Putamen (tissue), 1 donor: ENCODE measurements at regions not wholly inside any gene's neighbourhood (a gene's known extent, or its start where the extent isn't known, plus 50 kb on each side); places are given as distances from the start of the nearest gene placed in this dataset.
A peak's percentile ranks its signal among the peaks of the same experiment; 100 is the strongest.
"Not testable (repeated sequence)": the region's sequence is repeated elsewhere in the genome, so short reads cannot be mapped to it uniquely, and the experiment has no call there.

ENCODE experiments used
- DNase-seq: peaks from one replicate; pipeline ENCODE4 v3.0.0-alpha.2; 2016; ENCODE audit warnings: low spot score

DNA sequence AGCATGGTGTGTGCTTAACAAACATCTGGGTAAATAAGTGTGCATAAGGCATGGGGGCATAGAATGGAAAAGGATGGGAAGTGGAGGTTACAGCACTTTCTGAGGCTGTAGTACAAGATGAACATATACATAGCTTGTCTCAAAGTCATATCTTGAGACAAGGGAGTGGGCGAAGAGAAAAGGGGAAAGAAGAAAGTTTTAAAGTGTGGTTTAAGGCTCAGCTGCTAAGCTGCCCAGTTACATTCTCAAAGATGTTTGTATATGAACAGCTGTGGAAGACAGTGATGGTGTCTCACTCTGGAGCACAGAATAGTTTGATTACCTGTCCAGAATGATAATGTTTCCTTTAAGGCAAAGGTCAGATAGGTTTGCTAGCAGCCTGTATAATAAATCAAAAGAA lies 61.9 kb upstream of the LANCL2 start:
- no peak for DNase-seq

DNA sequence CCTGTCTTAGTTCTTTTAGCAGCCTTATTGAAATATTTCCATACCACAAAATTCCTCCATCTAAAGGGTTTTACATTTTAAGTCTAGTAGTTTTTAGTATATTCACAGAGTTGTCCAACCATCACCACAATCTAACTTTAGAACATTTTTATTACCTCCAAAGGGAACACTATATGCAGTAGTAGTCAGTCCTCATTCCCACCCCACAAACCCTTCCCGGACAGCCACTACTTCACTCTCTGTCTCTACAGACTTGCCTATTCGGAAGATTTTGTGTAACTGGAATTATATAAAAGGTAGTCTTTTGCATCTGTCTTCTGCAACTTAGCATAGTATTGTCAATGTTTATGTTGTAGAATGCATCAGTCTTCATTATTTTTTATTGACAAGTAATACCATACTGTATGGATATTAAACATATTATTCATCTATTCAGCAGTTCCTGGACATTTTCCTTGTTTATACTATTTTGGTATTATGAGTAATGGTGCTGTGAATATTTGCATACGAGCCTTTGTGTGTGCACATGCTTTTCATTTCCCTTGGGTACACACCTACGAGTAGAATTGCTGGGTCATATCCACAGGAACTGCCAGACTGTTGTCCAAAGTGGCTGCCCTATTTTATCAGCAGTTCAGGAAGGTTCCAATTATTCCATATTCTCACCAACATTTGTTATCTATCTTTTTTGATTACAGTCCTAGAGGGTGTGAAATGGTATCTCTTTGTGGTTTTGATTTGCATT lies 60.9 kb upstream of the LANCL2 start:
- no peak for DNase-seq

DNA sequence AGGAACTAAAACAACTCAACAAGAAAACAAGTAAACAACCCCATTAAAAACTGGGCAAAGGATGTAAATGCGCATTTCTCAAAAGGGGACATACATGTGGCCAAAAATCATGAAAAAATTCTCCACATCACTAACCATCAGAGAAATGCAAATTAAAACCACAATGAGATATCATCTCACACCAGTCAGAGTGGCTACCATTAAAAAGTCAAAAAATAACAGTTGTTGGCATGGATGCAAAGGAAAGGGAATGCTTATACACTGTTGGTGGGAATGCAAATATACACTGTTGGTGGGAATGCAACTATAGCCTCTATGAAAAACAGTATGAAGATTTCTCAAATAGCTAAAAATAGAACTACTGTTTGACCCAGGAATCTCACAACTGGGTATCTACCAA lies 60.0 kb upstream of the LANCL2 start:
- DNase-seq = no peak

DNA sequence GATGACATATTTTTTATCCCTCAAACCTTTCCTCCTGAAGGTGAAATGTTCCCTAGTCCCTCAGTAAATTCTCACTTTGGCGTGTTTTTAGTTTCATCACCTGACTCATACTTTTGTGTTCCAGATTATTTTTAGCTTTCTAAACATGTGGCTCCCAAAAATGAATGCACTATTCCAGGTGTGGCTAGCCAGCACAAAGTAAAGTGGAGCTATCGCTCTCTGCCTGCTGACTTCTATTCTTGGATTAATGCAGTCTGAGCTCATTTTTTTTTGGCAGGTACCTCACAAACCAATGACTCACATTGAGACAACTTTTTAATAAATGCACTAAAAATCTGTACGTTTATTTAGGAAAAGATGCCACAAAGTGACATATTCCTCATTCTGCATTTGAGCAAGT lies 58.8 kb upstream of the LANCL2 start:
- peak; percentile 49 for DNase-seq

DNA sequence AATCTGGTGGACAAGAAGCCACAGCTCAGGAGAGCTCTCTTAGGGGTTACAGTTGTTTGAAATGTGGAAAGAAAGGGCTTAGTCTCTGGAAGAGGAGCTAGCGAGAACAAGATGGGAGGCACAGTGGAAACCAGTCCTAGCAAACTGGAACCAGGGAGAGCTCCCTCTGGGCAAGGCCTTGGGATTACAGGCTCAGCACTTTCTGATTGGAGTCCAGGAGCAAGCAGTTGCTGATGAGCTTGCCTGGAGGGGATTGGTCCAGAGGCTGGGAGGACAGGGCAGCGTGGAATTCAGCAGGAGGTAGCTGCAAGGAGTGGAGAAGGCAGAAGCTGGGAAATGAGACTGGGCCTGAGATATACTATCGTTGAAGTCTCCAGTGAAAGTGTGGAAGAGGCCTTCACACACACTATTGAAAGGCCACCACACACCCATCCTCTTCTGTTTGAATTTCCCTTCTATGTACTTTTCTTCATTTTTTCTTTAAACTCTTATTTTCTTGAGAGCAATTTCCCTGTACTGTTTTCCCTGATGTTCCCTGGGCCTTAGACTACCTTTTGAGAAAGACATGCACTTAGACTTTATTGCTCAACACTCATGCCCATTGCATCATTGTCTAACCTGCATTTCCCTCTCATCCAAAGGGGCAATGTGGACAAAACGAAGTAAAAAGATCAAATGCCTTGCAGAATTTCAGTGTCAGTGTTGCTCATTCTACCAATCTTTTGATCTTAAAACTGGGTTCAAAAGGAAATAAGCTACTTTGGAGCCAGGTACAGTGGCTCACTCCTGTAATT lies 57.8 kb upstream of the LANCL2 start:
- DNase-seq = no peak

DNA sequence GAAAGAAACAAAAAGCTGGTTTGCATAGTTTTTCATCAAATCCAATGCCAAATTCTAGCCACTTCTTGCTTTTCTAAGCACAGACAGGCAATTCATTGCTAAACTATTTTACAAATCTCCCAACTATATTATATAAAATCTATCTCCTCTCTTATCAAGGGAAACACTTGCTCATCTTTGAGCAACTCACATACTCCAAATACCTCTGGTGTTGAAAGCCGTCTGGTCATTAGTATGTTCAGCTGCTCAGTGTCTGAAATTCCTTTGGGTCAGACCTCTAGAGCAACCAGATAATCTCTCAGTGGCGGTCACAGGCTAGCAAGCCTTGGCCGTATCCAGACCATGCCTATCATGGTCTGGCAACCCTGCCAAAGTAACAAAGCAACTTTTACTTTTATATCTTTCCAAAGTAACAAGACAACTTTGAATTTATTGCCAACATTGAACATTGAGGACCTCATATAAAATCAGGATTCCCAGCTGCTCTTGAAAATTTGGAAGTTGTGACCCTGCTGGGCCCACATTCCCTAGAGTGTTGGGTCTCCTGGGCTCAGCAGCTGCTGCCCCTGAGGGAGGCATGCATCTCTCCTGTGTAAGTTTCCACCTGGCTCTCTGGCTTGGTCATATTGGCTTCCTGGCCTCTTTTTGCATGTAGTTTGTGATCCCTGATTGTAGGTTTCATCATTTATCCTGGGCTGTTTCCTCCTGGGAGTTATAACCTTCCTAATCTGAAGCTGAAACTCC lies 56.8 kb upstream of the LANCL2 start:
- DNase-seq = no peak

DNA sequence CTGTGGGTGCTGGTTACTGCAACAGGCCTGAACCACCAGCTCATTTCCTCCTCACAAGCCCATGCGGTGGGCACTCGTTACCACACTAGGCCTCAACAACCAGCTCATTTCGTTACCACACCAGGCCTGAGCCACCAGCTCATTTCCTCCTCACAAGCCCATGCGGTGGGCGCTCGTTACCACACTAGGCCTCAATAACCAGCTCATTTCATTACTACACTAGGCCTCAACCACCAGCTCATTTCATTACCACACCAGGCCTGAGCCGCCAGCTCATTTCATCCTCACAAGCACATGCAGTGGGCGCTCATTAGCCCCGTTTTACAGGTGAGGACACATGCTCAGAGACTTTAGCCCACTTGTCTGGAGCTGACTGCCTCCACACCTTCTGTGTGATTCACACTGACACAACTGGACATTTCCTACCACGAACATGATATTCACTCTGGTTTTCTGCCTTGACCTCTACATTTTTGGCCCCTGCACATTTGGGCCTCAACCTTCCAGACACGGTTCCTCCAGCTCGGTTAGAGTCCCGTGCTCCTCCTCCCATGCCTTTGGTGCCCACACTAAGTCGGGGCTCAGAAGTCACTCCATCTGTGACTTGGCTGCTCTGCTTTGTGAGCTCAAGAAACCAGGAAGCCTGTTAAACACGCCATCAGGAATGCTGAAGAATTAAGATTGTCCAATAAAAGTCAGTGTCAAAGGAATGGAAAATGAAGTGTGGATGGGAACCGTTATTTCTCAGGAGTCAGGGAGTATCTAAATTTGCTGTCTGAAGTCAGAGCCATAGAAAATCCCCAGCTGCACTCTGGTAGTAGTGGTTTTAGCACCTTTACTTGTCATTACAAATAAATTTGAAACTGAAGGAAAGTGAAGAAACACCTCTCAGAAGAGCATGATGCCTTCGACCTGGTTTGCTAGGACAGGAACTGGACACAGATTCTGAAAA lies 55.8 kb upstream of the LANCL2 start:
- DNase-seq = no peak

DNA sequence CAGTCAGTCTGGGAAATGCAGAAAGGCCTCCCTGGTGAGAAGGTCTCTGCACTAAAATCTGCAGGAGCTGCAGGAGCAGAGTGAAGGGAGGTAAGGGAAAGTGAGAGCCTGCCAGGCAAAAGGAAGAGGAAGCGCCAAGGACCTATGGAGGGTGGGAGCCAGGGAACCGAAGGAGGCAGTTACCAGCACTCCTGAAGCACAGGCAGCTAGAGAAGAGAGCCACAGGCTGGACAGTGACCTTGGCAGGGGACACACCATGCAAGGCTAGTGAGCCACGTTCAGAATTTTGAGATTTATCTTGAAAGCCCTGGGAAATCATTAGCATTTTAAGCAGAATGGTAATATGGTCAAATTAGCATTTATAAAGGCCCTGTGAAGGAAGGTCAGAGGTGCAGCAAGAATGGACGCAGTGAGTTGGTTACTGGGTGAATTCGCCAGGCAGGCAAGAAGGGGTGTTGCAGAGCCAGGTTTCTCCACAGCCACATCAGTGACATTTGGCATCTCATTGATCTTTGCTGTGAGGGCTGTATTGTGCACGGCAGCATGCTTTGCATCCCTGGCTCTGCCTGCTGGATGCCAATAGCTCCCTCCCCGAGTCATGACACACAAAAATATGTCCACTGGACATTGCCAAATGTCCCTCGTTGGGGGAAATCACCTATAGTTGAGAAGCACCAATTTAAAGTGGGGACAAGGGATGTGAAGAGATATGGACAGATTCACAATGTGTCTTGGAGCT lies 54.7 kb upstream of the LANCL2 start:
- no peak for DNase-seq

DNA sequence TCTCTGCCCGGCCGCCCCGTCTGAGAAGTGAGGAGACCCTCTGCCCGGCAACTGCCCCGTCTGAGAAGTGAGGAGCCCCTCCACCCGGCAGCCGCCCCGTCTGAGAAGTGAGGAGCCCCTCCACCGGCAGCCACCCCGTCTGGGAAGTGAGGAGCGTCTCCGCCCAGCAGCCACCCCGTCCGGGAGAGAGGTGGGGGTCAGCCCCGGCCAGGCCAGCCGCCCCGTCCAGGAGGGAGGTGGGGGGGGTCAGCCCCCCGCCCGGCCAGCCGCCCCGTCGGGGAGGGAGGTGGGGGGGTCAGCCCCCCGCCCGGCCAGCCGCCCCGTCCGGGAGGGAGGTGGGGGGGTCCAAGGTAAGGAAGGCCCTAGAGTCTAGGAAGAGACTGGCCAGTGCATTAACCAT lies 53.2 kb upstream of the LANCL2 start:
- not testable (repeated sequence) for DNase-seq

DNA sequence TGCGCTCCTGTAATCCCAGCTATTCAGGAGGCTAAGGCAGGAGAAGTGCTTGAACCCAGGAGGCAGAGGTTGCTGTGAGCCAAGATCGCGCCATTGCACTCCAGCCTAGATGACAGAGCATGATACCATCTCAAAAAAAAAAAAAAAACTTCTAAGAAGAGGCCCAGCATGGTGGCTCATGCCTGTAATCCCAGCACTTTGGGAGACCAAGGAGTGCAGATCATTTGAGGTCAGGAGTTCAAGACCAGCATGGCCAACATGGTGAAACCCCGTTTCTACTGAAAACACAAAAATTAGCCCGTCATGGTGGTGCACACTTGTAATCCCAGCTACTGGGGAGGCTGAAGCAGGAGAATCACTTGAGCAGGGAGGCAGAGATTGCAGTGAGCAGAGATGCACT lies 51.5 kb upstream of the LANCL2 start:
- DNase-seq = not testable (repeated sequence)

DNA sequence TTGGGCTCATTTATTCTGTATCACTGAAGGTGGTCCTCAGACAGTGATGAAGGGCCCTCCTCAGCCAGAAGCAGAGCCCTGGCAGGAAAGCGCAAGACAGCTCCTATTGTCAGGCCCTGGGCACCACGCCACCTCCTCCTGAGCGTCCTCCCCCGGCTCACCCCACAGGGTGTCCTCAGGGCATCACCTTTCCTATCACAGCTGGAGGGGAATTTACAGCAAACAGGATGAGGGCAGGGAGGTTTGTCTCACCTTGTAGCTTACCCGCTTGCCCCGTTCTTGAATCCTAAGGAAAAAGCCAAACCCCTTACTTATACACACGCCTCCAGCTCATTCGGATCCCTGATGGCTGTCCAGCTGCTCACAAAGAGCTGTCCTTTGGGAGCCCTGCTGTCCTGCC lies 50.2 kb upstream of the LANCL2 start:
- DNase-seq = no peak
